GM19099 (cell line): ENCODE measurements at regions not wholly inside any gene's neighbourhood (a gene's known extent, or its start where the extent isn't known, plus 50 kb on each side); places are given as distances from the start of the nearest gene placed in this dataset.

Experiments used
- POLR2A ChIP-seq: IDR thresholded peaks from 3 replicates; pipeline ENCODE4 v1.6.1; 2011; ENCODE audit warnings: low read depth; ENCODE audit not compliant: insufficient read length; ENCODE audit errors: extremely low read depth

GRCh38 chr17:71455219-71455618 is 665.6 kb upstream of the SOX9 start:
- TF ChIP-seq POLR2A, result no peak

- TF ChIP-seq POLR2A, result no peak
These were observed 662.5 kb upstream of the SOX9 start for GRCh38 chr17:71458322-71458721.

- no peak for TF ChIP-seq POLR2A
These were observed 659.9 kb upstream of the SOX9 start for GRCh38 chr17:71460943-71461342.

GRCh38 chr17:71461498-71462169 is 659.2 kb upstream of the SOX9 start:
- no peak for TF ChIP-seq POLR2A

- no peak for TF ChIP-seq POLR2A
These were observed 656.6 kb upstream of the SOX9 start for GRCh38 chr17:71464241-71464640.

GRCh38 chr17:71464751-71465150 is 656.1 kb upstream of the SOX9 start:
- TF ChIP-seq POLR2A, result no peak

- no peak for TF ChIP-seq POLR2A
These were observed 653.1 kb upstream of the SOX9 start for GRCh38 chr17:71467719-71468118.

- TF ChIP-seq POLR2A, result no peak
These were observed 650.8 kb upstream of the SOX9 start for GRCh38 chr17:71470062-71470461.

- no peak for TF ChIP-seq POLR2A
These were observed 647.7 kb upstream of the SOX9 start for GRCh38 chr17:71472809-71473789.

- TF ChIP-seq POLR2A, result no peak
These were observed 643.5 kb upstream of the SOX9 start for GRCh38 chr17:71477356-71477755.

GRCh38 chr17:71480099-71480498 is 640.7 kb upstream of the SOX9 start:
- no peak for TF ChIP-seq POLR2A

- TF ChIP-seq POLR2A, result no peak
These were observed 638.2 kb upstream of the SOX9 start for GRCh38 chr17:71482625-71483024.

- no peak for TF ChIP-seq POLR2A
These were observed 636.3 kb upstream of the SOX9 start for GRCh38 chr17:71484546-71484945.

GRCh38 chr17:71485426-71485825 is 635.4 kb upstream of the SOX9 start:
- TF ChIP-seq POLR2A, result no peak

- TF ChIP-seq POLR2A, result no peak
These were observed 634.6 kb upstream of the SOX9 start for GRCh38 chr17:71486261-71486660.

- TF ChIP-seq POLR2A, result no peak
These were observed 632.0 kb upstream of the SOX9 start for GRCh38 chr17:71488851-71489250.

- no peak for TF ChIP-seq POLR2A
These were observed 626.6 kb upstream of the SOX9 start for GRCh38 chr17:71494062-71494855.
